SW480 (cell line): ENCODE measurements at regions not wholly inside any gene's neighbourhood (a gene's known extent, or its start where the extent isn't known, plus 50 kb on each side); places are given as distances from the start of the nearest gene placed in this dataset.

Experiments
- DNase-seq: peaks from one replicate; pipeline ENCODE4 v3.0.0-alpha.2; 2016; ENCODE audit warnings: low spot score

DNA sequence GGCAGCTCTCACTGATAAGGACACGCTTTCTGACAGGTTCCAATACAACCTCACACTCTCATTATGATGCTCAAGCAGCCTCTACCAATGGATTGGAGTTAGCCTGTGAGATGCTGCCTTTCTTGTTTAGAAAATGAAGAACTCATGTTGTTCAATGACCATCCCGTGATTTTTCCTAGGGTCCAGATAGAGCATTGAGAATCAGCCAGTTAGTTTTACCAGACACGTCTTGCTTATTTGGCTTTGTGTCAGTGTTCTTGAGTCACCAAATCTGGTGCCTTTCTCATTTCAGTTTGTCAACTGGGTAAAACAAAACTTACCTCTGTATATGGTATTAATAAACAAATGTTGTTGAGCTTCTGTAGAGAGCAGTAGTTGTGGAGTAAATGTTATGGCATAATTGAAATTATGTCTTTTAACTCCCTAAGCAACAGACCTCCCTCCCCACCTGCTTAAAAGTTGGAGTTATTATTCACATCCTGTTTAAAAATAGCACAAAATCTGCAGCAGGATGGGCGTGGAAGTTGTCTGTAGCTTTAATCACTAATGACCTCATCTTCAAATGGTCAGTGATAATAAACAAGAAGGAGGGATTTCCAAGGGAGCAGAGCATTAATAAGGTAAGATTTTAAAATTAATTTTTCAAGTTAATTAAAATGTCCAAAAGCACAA, 167.3 kb downstream of the HRH4 start:
- DNase-seq, result no peak

DNA sequence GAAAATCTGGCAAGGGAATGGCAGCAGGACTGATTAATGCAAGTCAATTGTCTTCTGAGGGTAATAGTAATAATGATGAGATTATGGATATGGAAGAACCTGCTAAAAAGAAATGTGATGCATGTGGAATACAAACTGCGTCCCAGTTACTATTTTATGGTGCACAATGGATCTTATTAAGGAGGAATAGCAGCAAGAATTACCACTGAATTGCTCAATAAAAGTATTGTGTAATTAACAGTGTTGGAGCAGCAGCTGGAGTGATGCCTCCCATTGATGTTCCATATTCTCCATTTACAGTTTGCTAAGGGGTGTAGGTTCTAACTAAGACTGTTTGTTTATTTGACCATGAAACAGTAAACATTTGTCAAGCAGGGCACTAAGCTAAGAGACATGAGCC, 167.9 kb downstream of the HRH4 start:
- no peak for DNase-seq

DNA sequence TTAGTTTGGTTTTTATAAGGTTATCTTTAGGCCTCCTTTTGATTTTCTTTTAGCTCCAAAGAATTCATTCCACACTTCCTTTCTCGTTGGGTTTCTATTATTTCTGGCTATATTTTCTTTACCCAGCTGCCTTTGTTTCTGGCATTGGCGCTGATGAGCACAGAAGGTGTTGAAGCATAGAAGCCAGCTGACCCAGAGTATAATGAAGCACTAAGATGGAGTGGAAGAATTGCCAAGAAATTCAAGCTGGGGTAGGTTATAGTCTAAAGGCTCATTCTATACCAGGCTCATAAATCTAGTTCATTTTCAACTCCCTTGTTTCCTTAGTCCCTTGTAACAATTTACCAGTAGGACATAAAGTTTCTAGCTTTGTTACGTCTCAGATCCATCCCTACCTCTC, 169.5 kb downstream of the HRH4 start:
- DNase-seq, result no peak

DNA sequence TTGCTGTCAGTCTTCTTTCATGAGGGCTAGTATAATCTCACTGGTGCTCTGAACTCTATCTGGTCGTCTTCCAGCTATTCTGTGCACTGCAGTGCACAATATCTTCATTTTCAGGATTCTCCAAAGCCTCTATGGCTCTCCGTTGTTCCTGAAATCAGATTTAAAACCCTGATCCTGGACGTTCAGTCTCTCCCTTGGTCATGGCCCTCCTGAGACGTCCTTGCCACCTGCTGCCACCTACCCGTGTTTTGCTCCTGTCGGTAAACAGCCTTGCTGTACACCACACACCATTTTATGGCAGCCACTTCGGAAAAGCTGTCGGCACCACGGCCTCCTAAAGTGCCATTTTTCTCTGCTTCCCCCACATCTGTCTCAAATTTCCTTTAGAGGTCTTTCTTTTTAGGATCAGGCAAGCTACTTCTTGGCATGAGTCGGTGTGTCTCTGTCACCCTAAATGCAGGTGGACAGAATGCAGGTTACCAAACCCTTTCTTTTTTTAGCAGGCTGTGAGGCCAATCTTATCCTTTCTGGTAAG, 170.0 kb downstream of the HRH4 start:
- no peak for DNase-seq

DNA sequence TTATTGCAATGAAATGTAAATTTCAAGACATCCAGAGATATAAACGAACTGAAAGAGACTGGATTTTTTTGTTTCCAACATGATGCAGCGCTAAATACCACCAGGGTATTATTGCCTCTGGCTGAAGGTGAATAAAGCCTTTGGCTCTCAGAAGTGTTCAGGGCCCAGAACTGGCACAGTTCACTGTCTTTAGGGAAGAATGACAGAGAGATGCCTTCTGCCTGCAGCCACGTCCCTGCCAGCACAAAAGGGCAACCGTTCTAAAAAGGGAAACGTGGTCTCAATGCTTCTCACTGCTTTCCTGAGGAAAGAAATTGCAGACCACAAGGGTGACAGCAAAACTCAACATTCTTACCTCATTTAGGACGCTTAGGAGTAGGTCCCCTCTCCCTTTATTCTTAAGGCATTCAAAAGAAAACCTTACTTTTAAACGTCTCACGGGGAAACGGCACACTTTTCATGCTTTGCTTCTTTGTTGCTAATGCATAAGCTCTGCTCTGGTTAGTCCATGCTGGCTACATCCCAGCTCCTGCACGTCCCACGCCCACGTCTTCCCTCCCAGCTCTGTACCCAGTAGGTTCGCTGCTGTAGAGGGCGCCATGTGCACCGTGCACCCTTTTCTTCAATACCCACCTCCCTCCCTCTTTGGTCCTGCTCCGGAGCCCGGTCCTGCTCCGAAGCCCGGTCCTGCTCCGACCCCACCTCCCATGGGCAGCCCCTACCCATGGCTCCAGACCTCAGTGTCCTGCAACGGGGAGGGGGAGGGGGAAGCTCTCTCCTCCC, 171.0 kb downstream of the HRH4 start:
- DNase-seq, result no peak

DNA sequence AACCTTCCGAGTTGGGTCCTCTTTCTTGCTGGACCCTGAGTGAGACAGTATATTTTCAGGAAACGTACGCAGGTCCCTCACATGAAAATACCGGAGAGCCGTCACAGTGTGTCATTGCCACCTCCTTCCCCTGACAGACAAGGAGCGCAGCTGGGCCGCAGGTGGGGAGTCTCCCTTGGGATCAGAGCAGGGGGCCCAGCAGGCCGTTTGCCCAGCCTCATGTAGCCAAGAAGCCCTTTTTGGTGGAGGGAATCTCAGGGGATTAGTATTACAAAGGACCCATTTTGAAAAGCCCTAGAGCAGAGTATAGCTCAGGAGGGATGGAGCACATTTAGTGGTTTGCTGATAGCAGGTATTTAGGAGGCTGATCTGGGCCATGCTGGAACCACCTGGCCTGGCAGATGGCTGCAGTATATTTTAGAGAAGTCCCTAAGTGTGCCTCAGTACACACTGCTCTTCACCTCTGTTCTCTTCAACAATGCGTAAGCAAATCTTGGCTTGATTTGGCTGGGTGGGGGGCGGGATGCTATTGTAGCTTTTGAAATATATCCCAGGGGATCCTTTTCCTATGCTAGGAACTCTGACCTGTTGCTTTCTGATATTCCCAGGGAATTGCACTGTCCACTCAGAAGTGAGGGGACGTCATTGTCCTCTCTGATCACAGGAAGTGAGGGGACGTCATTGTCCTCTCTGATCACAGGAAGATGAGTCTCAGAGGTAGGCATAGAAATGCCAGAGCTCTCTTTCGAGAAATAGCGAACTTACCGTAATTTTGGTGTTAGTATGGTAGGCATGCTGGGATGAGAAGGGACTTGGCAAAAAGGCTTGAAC, 171.9 kb downstream of the HRH4 start:
- DNase-seq, result no peak

DNA sequence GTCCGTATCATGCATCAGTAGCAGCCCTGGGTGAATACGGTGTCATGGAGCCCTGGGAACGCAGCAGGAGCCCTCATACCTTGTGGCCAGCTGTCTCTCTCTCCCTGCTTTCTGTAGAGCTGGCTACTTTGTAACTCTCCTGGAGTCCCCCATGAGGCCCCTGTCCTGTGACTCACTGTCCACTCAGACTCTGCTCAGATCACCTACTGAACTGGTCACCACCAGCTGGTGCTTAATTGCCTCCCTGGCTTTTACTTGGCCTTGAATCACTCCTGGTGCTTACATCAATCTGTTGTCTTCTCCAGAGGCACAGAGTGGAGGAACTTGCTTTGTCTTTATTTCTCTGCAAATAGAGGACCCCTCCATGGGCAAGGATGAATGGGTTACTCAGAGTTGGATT, 172.7 kb downstream of the HRH4 start:
- no peak for DNase-seq

DNA sequence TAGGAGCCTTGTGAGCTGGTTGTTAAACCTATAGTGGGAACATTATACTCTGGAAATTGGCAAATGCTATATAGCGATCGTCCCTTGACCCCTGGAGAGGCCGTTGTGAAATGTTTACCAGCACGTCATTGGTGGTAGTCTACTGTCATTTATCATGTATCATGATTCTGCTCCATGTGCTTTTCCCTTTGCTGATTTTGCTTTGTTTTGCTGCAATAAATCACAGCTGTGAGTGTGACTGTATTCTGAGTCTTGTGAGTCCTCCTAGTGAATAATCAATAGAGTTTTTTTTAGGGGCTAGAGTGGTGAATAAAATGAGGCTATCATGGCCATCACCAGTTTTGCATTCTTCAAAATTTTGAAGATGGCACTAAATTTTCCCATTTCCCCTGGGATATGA, 189.1 kb downstream of the HRH4 start:
- DNase-seq, result no peak

DNA sequence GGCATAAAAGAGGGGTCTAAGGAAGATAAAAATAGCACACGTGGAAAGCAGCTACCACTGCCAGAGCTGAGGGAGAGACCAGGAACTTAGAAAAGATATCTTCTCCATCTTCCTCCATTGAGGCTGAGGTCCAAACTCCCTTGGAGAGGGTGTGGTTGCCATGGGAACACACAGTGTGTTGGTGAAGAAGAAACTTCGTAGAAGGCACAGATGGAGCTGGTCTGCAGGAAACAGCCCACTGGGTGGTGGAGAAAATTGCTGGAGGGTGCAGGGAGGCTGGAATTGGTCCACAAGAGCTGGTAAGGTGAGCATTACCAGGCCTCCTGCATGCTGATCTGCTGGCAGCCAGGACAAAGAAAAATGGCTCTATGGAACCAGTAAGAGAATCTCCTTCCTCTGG, 191.0 kb downstream of the HRH4 start:
- DNase-seq, result no peak

DNA sequence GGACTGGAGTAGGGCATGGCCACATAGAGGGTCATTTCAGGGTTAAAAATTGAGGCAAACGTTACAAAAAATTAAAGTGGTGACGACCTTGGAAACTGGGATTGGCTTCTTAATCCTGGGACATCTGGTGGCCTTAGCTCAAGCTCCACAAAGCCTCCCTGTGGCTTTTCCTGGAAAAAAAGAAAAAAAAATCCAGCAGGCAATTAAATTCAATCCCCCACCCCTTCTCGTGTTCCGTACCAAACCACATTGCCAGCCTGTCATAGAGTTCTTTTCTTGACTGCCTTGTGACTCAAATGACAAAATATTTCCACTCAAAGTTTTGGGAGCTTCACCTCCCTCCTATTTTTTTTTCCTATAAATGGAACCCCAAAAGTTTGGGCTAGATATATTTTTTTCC, 195.6 kb downstream of the HRH4 start:
- DNase-seq, result no peak

DNA sequence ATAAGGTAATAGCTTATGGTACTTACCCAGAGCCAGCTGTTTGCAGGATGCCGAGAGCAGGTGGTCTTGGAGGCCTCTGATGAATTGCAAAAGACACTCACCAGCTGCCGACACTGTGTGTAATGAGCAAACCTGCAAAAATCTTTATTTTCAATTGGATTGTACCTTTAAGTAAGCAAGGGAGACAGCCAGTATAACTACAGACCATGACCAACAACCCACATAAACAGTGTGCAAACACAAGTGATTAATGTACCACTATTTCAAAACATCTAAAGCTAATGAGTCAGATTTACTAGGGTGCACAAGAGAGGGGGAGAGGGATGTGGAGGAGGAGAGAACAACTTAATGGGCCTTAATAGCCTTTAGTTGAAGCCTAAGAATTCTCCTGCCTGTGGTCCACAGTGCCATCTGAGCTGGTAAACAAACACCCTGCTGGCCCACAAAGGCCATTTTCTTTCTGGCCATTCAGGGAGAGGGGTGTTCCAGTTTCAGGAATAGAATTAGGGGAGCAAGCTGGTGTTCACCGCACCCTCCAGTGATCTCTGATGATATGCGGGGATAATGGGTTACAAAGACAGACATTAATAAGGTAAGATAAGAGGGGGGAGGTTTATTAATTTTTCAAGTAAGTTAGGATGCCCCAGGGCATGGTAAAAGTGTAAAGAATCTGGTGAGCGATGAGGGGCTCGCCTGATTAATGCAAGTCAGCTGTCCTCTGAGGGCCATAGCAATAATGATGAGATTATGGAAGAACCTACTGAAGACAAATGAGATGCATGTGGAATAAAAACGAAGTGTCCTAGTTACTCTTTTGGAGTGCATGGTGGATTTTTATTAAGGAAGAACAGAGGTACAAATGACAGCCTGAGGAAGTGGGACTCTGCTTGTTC, 196.4 kb downstream of the HRH4 start:
- peak; percentile 34 for DNase-seq

DNA sequence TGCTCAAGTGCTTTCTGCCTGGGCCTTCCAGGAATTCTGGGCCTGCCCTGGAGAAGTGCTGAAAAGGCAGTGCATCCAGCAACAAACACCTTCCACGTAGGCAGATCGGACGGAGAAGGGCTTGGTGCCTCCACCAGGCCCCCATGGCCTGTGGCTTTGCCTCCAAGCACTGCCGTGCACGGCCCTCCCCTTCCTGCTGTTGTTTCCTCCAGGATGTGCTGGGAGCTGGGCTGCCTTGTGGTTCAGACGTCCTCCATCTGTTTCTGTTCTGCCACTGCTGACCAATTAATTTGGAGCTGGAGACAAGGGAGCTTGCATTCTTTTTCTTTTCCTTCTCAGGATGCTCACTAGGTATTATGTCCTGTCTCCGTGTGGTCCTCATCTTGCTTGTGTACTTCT, 197.0 kb downstream of the HRH4 start:
- DNase-seq, result no peak

DNA sequence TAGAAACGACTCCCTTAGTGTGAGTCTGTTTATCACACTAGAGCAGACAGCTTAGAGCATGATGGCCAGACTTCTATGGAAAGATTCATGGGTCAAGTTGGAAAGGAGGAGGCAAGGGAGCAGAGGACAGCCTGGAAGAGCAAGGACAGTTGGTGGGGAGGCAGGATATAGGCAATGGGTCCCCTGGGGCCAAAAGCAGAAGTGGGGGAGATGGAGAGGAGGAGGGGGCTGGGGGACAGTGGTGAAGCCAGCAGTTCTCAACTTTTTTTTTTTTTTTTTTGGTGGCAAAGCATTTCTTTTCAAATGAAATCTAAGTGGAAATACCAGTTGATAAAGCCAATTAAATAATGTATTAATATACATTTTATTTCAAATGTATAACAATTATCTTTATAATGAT, 197.9 kb downstream of the HRH4 start:
- no peak for DNase-seq

DNA sequence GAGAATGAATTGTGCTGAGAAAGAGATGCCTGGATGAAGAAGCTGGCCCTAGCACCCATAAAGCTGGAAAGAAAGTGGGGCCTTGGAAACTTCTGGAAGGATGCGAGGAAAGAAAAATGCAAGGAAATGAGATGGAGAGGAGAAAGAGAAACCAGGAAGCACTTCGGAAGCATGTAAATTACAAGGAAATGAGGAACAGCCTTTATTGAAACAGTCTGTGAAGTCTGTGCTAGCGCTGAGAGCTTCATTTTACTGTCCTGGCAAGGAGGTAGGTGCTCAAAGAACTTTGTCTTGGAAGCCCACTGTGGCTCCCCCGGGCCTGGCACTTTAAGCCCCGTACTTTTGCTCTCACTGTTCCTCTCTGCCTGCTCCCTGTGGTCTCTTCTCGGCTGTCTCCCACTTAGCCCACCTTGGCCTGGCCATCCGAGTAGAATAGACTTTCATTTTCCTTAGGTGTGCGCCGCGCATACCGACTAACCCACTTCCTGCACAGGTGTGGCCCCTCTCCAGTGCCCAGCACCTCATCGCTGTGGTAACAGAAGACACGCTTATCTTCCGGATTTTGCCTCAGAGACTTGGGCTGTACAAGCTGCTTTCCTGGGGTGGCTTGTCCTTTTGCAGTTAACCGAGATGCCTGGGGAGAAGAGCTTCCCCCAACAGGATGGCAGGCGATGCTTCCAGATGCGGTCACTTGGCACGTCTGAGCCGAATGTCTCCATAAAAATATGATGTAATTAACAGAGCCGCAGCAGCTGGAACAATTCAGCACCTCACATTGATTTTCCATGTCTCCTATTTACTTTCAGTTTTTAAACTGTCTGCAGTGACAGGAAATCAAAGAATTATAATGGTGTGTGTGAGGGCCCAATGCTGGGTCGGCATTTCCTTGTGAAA, 199.6 kb downstream of the HRH4 start:
- DNase-seq, result peak; percentile 13

DNA sequence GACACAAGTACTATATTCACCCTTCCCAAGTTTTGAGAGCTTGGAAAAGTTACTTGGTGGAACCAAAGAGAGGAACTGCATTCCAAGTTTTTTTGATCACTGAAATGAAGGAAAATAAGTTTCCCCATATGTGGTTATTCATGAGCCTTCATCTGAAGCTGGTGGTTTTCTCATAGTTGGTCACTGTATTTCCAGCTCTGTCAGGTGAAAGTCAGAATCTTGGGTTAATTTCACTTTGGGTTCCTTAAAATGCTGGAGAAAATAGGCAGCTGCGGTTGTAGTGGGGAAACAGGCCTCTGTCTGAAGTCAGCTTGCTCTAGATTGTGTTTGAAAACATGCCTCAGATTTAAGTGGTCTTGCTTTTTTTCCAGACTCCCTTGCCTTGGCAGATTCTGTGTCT, 200.5 kb downstream of the HRH4 start:
- DNase-seq, result no peak

DNA sequence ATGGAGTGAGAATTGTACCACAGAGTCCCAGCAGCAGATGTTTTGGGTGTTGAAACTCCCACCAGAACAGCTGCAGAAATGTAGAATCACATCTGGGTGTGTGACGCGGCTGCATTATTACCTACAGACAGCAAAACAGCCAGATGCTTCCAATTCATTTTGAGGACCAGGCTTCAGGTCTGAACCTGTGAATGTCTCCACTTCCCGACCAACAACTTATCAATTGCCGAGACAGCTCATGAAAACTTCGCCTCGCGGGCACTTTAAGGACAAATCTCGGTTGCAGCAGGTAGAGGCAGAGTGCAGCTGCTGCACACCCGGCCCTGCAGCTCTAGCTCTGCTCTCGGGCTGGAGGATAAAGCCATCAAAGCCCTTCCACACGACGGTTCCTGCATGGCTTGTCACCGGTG, 202.0 kb downstream of the HRH4 start:
- DNase-seq, result no peak

DNA sequence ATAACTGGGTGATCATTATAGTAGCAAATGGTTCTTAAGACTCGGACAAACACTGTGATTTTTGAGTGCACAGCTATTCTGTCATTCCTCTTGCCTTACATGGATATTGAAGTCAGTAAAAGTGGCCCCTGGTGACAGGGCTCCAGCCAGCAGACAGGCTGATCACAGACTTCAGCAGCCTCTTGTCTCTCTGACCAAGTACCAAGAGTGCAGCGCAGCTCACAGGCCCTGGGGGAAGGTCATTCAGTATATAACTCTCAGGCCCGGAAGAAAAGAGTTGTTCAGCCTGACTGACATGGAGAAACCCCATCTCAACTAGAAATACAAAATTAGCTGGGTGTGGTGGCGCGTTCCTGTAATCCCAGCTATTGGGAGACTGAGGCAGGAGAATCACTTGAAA, 202.6 kb downstream of the HRH4 start:
- no peak for DNase-seq

DNA sequence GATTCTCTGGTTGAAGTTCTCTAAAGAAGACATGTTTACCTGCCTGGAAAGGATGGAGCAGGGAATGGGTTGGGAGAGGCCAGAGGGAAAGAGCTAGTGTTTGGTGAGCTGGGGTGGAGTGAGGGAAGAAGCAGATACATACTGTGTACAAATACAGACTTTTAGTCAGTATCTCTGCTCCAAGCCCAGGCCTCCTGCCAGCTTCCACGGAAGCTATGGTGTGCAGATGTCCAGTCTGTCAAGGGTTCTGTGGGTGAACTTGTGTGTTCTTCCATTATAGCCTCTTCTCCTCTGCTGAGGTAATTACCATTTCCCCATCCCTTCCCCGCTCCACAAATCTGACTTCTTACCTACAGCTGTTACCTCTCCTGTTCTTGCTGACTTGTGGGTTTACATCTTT, 208.6 kb downstream of the HRH4 start:
- no peak for DNase-seq

DNA sequence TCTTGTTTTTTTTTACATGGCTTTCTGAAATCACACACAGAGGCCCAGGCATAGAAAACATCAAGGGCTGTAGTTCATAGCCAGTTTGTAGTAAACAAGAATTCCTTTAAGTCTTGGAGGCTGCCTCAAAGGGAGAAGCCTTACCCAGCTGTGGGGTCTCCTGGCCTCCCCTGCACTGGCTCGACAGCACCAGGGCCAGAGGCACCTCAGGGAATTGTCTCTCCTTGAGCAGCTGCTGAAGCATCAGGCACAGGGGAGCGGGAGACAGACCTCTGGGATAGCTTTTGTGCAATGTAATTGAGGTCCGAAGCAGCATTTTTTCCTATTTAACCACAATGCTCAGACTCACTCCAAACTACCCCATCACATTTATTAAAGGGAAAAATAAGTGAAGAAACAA, 209.1 kb downstream of the HRH4 start:
- DNase-seq, result no peak

DNA sequence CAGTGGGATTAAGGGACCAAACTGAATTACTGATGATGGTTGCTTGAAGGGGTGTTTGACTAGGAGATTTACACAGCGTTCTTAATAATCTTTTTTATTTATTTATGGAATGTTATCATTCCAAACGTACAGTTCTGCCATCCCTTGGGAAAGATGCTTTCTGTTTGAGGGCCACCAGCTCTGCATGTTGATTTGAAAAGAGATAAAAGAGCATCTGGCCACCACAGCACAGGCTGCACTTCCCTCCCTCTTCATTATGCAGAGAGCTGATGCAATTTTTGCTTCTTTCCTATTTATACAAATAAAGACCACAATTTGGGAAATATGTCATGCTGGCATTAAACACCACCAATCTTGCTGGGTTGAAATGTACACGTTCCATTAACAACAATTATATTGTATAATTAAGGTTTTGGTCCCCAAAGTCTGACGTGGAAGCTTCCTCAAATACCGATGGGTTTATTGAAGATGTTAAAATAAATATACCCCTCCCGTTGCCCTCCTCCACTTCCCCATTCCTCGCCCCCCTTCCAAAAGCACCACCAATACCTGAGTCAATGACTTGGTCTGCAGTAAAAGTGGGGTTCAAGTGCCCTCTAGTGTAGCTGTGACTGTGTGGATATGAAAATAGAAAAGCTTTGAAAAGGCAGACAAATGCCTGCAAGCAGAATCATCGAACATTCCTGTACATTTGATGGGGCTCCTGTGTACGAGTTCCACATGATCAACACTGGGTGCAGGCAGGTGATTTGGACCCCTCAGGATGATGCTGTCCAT, 211.9 kb downstream of the HRH4 start:
- DNase-seq, result peak; percentile 25
